ENCODE measurements at regions not wholly inside any gene's neighbourhood (a gene's known extent, or its start where the extent isn't known, plus 50 kb on each side); places are given as distances from the start of the nearest gene placed in this dataset.

DNA sequence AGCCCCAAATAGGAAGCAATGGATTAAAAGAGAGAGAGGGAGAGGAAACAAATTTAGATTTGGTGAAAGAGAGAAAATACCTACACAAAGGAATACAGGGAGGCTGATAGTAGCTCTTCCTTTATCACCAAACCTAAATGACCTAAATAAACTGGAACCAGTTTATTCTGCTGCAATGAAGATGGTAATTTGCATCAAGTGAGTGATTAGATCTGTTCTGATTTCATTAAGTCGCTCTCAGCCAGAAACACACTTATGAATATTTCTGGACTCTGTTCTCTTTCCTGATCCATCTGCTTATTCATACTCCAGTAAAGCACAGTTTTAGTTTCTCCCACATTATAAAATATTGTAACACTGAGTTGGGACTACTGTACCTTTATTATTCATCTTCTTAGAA, 83.4 kb upstream of the BMP5 start:
- H3K27ac ChIP-seq (ENCODE audit: extremely low read length, insufficient read depth, low read length), result no peak overlapping the region
- no peak overlapping the region for H2AFZ ChIP-seq (ENCODE audit: low read length)
- no peaks in the 10 kb centered on the region for H3K9me3 ChIP-seq (ENCODE audit: low read length)
- TF ChIP-seq, protein P1, sequence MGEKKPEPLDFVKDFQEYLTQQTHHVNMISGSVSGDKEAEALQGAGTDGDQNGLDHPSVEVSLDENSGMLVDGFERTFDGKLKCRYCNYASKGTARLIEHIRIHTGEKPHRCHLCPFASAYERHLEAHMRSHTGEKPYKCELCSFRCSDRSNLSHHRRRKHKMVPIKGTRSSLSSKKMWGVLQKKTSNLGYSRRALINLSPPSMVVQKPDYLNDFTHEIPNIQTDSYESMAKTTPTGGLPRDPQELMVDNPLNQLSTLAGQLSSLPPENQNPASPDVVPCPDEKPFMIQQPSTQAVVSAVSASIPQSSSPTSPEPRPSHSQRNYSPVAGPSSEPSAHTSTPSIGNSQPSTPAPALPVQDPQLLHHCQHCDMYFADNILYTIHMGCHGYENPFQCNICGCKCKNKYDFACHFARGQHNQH (CRISPR knock-in tag; IDR thresholded peaks at IDR 0.05), result no peak
- TF ChIP-seq ZNF510 (CRISPR knock-in tag; IDR thresholded peaks at IDR 0.05; ENCODE audit: low read depth) (no peak), ZNF569 (CRISPR knock-in tag; IDR thresholded peaks at IDR 0.05; ENCODE audit: borderline replicate concordance) (no peak), KMT2A (CRISPR knock-in tag; IDR thresholded peaks at IDR 0.05) (no peak), NFRKB (IDR thresholded peaks at IDR 0.05) (no peak), KLF12 (CRISPR knock-in tag; IDR thresholded peaks at IDR 0.05; ENCODE audit: borderline replicate concordance) (no peak), ZNF343 (CRISPR knock-in tag; IDR thresholded peaks at IDR 0.05) (no peak), ZNF337 (CRISPR knock-in tag; IDR thresholded peaks at IDR 0.05; ENCODE audit: borderline replicate concordance, low read depth) (no peak), FOXK2 (IDR thresholded peaks at IDR 0.05) (no peak), SMARCC2 (IDR thresholded peaks at IDR 0.05) (no peak), ZNF30 (CRISPR knock-in tag; IDR thresholded peaks at IDR 0.05) (no peak), IRF2 (CRISPR knock-in tag; IDR thresholded peaks at IDR 0.05) (no peak), BRCA1 (CRISPR knock-in tag; IDR thresholded peaks at IDR 0.05) (no peak), ZBTB3 (CRISPR knock-in tag; IDR thresholded peaks at IDR 0.05; ENCODE audit: borderline replicate concordance, low read depth) (no peak), PITX1 (CRISPR knock-in tag; IDR thresholded peaks at IDR 0.05) (no peak)
- TF ChIP-seq, protein P2, sequence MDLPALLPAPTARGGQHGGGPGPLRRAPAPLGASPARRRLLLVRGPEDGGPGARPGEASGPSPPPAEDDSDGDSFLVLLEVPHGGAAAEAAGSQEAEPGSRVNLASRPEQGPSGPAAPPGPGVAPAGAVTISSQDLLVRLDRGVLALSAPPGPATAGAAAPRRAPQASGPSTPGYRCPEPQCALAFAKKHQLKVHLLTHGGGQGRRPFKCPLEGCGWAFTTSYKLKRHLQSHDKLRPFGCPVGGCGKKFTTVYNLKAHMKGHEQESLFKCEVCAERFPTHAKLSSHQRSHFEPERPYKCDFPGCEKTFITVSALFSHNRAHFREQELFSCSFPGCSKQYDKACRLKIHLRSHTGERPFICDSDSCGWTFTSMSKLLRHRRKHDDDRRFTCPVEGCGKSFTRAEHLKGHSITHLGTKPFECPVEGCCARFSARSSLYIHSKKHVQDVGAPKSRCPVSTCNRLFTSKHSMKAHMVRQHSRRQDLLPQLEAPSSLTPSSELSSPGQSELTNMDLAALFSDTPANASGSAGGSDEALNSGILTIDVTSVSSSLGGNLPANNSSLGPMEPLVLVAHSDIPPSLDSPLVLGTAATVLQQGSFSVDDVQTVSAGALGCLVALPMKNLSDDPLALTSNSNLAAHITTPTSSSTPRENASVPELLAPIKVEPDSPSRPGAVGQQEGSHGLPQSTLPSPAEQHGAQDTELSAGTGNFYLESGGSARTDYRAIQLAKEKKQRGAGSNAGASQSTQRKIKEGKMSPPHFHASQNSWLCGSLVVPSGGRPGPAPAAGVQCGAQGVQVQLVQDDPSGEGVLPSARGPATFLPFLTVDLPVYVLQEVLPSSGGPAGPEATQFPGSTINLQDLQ (CRISPR knock-in tag; IDR thresholded peaks at IDR 0.05), result no peak
- TF ChIP-seq, protein P3, sequence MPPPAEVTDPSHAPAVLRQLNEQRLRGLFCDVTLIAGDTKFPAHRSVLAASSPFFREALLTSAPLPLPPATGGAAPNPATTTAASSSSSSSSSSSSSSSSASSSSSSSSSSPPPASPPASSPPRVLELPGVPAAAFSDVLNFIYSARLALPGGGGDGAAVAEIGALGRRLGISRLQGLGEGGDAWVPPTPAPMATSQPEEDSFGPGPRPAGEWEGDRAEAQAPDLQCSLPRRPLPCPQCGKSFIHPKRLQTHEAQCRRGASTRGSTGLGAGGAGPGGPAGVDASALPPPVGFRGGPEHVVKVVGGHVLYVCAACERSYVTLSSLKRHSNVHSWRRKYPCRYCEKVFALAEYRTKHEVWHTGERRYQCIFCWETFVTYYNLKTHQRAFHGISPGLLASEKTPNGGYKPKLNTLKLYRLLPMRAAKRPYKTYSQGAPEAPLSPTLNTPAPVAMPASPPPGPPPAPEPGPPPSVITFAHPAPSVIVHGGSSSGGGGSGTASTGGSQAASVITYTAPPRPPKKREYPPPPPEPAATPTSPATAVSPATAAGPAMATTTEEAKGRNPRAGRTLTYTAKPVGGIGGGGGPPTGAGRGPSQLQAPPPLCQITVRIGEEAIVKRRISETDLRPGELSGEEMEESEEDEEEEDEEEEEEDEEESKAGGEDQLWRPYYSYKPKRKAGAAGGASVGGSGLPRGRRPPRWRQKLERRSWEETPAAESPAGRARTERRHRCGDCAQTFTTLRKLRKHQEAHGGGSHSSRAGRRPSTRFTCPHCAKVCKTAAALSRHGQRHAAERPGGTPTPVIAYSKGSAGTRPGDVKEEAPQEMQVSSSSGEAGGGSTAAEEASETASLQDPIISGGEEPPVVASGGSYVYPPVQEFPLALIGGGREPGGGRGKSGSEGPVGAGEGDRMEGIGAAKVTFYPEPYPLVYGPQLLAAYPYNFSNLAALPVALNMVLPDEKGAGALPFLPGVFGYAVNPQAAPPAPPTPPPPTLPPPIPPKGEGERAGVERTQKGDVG (CRISPR knock-in tag; IDR thresholded peaks at IDR 0.05; ENCODE audit: borderline replicate concordance), result no peak
- ChIA-PET CTCF (ENCODE audit: low intra/inter-chr PET ratio, low total read pairs) (no interaction called here), POLR2A (no interaction called here)
- no peaks in the 10 kb centered on the region for H3K36me3 ChIP-seq (replicated peaks in 1 of 2; ENCODE audit: control insufficient read depth in 1 of 2, insufficient read depth in 2 of 2, low read length in 2 of 2)
- no peak overlapping the region for H3K4me2 ChIP-seq (ENCODE audit: low read depth, low read length)
- no TSS peak for BruUV-seq (replicated peaks)
- ATAC-seq (no peak), FAIRE-seq (no peak), DNase-seq (ENCODE audit: low spot score) (no peak)
- in situ Hi-C loops (cut with HindIII; ENCODE audit: extremely low pct_ligation_motif_present, low pct_unique_long_range_greater_than_20kb) (loop anchor here (25.0 kb wide), 2 partner anchors 521 to 671 kb away; no protein-coding TSS in a partner anchor), intact Hi-C loops (cut with micrococcal nuclease; ENCODE audit: unreplicated experiment) (no loop called here)
- no peaks in the 10 kb centered on the region for H3K79me2 ChIP-seq (ENCODE audit: insufficient read depth, low read length)
- no peak overlapping the region for H3K9ac ChIP-seq (ENCODE audit: insufficient read depth, low read depth, low read length)
- H3K4me3 ChIP-seq (replicated peaks in 1 of 3; ENCODE audit: insufficient read depth in 1 of 3, low read depth in 2 of 3, low read length in 3 of 3), result no peak overlapping the region
- H3K27me3 ChIP-seq (ENCODE audit: control insufficient read depth in 1 of 2, insufficient read depth in 2 of 2, low read length in 2 of 2), result no peaks in the 10 kb centered on the region
- 0% methylated on average over 1 of the region's 1 CpG for WGBS (ENCODE audit: low lambda C conversion rate)
- no peaks in the 10 kb centered on the region for H4K20me1 ChIP-seq (ENCODE audit: insufficient read depth, low read length)
- no peaks in the 10 kb centered on the region for H3K4me1 ChIP-seq (ENCODE audit: insufficient read depth, low read length)

Data from HepG2 (cell line).